Fibroblast of upper back skin (primary cell): ENCODE measurements at regions not wholly inside any gene's neighbourhood (a gene's known extent, or its start where the extent isn't known, plus 50 kb on each side); places are given as distances from the start of the nearest gene placed in this dataset.
"Not testable (repeated sequence)": the region's sequence is repeated elsewhere in the genome, so short reads cannot be mapped to it uniquely, and the experiment has no call there.

Source experiments
- DNase-seq: peaks from one replicate; pipeline ENCODE4 v3.0.0-alpha.2; 2013

GRCh38 chr11:44456544-44457300 lies 108.7 kb upstream of the CD82 start:
- no peak for DNase-seq

- no peak for DNase-seq
These were observed 107.6 kb upstream of the CD82 start for GRCh38 chr11:44457862-44458261.

- no peak for DNase-seq
These were observed 101.7 kb upstream of the CD82 start for GRCh38 chr11:44463751-44464150.

- DNase-seq, result no peak
These were observed 100.7 kb upstream of the CD82 start for GRCh38 chr11:44464741-44465140.

GRCh38 chr11:44466531-44467205 lies 98.8 kb upstream of the CD82 start:
- no peak for DNase-seq

GRCh38 chr11:44467413-44467812 lies 98.0 kb upstream of the CD82 start:
- no peak for DNase-seq

- no peak for DNase-seq
These were observed 97.5 kb upstream of the CD82 start for GRCh38 chr11:44467931-44468330.

GRCh38 chr11:44468345-44468988 lies 97.0 kb upstream of the CD82 start:
- DNase-seq, result no peak

GRCh38 chr11:44469412-44469811 lies 96.1 kb upstream of the CD82 start:
- DNase-seq, result no peak

GRCh38 chr11:44470854-44471253 lies 94.6 kb upstream of the CD82 start:
- DNase-seq, result no peak

- DNase-seq, result no peak
These were observed 93.9 kb upstream of the CD82 start for GRCh38 chr11:44471603-44472002.

- no peak for DNase-seq
These were observed 92.5 kb upstream of the CD82 start for GRCh38 chr11:44472916-44473315.

- DNase-seq, result no peak
These were observed 90.8 kb upstream of the CD82 start for GRCh38 chr11:44474702-44475101.

GRCh38 chr11:44475114-44475686 lies 90.3 kb upstream of the CD82 start:
- no peak for DNase-seq

GRCh38 chr11:44482338-44482737 lies 83.1 kb upstream of the CD82 start:
- not testable (repeated sequence) for DNase-seq

- DNase-seq, result peak; percentile 16
These were observed 81.4 kb upstream of the CD82 start for GRCh38 chr11:44483919-44484610.

GRCh38 chr11:44488165-44488965 lies 77.1 kb upstream of the CD82 start:
- no peak for DNase-seq

GRCh38 chr11:44493383-44493782 lies 72.1 kb upstream of the CD82 start:
- DNase-seq, result no peak

GRCh38 chr11:44493930-44494329 lies 71.5 kb upstream of the CD82 start:
- DNase-seq, result no peak

- DNase-seq, result no peak
These were observed 70.7 kb upstream of the CD82 start for GRCh38 chr11:44494785-44495184.

GRCh38 chr11:44496391-44496790 lies 69.1 kb upstream of the CD82 start:
- no peak for DNase-seq
